Upper lobe of right lung (tissue), 1 donor: ENCODE measurements at regions not wholly inside any gene's neighbourhood (a gene's known extent, or its start where the extent isn't known, plus 50 kb on each side); places are given as distances from the start of the nearest gene placed in this dataset.

Source experiments
- ATAC-seq: fragments of 200-7000 bp; cut with Tn5 transposase; one replicate; pipeline ENCODE4 v1.9.1; 2020; ENCODE audit warnings: mild to moderate bottlenecking, moderate library complexity
- DNase-seq: peaks from one replicate; pipeline ENCODE4 v3.0.0-alpha.2; 2020
- H3K27ac ChIP-seq: fragments of 200-600 bp; one replicate; pipeline ENCODE4 v1.8.0; 2022
- H3K27me3 ChIP-seq: fragments of 200-600 bp; one replicate; pipeline ENCODE4 v1.8.0; 2022; ENCODE audit warnings: mild to moderate bottlenecking
- H3K36me3 ChIP-seq: fragments of 200-600 bp; one replicate; pipeline ENCODE4 v1.8.0; 2022
- H3K4me1 ChIP-seq: fragments of 200-600 bp; one replicate; pipeline ENCODE4 v1.8.0; 2022
- H3K4me3 ChIP-seq: fragments of 200-600 bp; one replicate; pipeline ENCODE4 v1.8.0; 2022; ENCODE audit warnings: mild to moderate bottlenecking
- H3K9me3 ChIP-seq: fragments of 200-600 bp; one replicate; pipeline ENCODE4 v1.8.0; 2022
- intact Hi-C: fragments of 100-400 bp; cut with DNase I; formaldehyde crosslinking; loops from one replicate; pipeline ENCODE4 v1.11.0; 2022
- TF ChIP-seq, protein P1 (sequence below): fragments of 200-600 bp; IDR thresholded peaks from one replicate; pipeline ENCODE4 v1.8.0; 2022; ENCODE audit warnings: antibody characterized with exemption
- donor health status: DM: no; HTN: yes; CAD: no; lungs with severe emphysema.

DNA sequence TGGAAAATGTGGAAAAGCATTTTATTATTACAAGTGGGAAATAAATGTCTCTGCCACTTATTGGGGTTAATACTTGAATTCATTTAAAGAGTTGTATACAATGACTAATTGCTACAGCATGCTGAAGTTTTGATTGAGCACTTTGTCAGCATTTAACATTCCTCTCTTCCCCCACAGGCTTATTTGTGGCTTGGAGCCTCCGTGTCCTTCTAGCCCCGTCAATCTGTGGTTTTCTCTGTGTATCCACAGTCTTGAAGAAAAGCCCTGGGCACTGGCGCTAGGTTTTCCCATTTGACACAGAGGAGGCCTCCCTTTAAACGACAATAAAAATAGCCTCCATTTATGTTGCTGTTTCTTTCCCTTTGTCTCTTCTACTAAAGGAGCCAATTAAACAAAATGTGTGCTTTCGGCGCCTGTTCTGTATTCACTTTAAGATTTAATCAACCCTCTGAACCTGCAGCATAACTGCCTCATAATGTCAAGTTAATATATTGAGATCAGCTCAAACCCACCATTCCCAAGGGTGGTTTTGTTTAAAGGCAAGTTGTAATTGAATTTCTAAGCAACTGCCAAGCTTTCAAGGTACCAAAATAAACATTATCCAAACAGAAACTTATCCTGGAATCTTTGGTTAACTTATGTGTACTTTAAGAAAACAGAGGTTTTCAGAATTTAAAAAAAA is 92.9 kb upstream of the ADRA1D start:
- DNase-seq (no peak), ATAC-seq (no peak)
- Histone ChIP-seq H3K4me3 (no peak overlapping the region), H3K27ac (no peak overlapping the region), H3K27me3 (no peaks in the 10 kb centered on the region), H3K9me3 (no peaks in the 10 kb centered on the region), H3K4me1 (no peaks in the 10 kb centered on the region), H3K36me3 (no peaks in the 10 kb centered on the region)
- intact Hi-C loops, result no loop called here
- TF ChIP-seq, protein P1, sequence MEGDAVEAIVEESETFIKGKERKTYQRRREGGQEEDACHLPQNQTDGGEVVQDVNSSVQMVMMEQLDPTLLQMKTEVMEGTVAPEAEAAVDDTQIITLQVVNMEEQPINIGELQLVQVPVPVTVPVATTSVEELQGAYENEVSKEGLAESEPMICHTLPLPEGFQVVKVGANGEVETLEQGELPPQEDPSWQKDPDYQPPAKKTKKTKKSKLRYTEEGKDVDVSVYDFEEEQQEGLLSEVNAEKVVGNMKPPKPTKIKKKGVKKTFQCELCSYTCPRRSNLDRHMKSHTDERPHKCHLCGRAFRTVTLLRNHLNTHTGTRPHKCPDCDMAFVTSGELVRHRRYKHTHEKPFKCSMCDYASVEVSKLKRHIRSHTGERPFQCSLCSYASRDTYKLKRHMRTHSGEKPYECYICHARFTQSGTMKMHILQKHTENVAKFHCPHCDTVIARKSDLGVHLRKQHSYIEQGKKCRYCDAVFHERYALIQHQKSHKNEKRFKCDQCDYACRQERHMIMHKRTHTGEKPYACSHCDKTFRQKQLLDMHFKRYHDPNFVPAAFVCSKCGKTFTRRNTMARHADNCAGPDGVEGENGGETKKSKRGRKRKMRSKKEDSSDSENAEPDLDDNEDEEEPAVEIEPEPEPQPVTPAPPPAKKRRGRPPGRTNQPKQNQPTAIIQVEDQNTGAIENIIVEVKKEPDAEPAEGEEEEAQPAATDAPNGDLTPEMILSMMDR, result no peak

DNA sequence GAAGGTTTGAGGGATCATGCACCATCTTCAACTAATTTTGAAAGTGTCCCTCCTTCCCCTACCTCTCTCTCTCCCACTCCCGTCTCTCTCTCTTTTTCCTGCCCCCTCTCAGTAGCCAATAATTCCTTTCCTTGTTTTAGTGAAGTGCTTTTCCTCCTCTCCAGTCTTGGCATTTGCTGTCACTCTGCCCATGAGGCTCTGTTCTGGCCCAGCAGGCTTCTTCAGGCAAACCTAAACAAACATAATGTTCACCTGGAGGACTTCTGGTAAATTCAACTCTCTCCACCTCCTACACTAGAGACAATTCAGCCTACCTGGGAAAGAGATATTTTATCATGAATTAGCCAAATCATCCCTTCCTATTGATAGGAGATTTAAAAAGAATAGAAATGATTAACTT is 86.6 kb upstream of the ADRA1D start:
- intact Hi-C loops, result no loop called here
- TF ChIP-seq, protein P1, result no peak
- ATAC-seq, result peak; percentile 55
- no peak overlapping the region for H3K27ac ChIP-seq
- no peak overlapping the region for H3K4me3 ChIP-seq
- no peaks in the 10 kb centered on the region for H3K36me3 ChIP-seq
- no peaks in the 10 kb centered on the region for H3K27me3 ChIP-seq
- DNase-seq, result no peak
- no peaks in the 10 kb centered on the region for H3K9me3 ChIP-seq
- H3K4me1 ChIP-seq, result no peaks in the 10 kb centered on the region

DNA sequence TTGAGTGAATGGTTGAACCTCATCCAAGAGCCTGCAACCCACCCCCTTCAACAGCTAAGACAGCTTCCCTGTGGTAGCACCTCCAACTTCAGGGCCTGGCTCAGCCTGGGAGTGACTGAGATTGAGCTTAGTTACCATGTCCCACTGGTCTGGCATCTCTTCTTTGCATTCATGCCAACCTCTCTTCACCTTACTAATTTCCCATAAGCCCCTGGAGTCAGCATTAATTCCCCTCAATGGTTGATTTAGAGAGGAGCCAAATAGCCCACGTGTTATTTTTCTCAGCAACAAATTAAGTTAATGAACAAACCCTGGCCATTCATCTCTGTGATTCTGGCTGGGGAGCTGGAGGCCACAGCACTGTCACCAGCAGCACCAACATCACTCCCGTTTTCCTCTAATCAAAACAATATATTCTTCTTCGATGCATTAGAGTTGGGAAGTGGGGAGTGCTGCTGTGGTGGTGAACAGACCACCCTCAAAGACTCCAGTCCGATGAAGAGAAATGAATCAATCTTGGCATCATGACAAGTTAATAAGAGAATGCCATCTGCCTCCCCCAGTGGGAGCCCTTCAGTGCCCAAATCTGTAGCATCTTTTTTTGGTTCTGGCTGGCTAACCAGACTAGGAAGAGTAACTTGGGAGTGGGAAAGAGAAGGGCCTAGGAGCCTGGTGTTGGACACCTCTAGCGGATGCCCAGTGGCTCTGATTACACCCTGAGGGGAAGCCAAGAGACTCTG is 83.2 kb upstream of the ADRA1D start:
- Histone ChIP-seq H3K4me3 (no peak overlapping the region), H3K4me1 (no peaks in the 10 kb centered on the region), H3K27ac (no peak overlapping the region), H3K36me3 (no peaks in the 10 kb centered on the region), H3K27me3 (no peaks in the 10 kb centered on the region), H3K9me3 (no peaks in the 10 kb centered on the region)
- intact Hi-C loops, result no loop called here
- TF ChIP-seq, protein P1, result no peak
- DNase-seq (no peak), ATAC-seq (no peak)

DNA sequence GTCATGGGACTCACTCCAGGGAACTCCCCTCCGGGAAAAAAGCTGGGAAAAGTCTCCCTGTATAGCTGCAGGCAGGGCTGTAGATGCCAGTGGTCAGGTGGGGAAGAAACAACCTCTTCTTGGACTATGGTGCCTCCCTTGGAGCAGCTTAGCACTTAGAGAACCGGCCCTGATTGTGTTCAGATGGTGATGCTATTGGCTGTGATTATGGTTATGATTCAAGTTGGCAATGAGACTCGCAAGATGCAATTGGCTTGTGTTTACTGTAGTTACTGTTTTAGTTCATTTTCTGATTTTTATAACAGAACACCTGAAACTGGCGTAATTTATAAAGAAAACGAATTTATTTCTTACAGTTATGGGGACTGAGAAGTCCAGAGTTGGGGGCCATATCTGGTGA is 80.9 kb upstream of the ADRA1D start:
- TF ChIP-seq, protein P1, result no peak
- Histone ChIP-seq H3K4me3 (no peak overlapping the region), H3K27me3 (no peaks in the 10 kb centered on the region), H3K4me1 (no peaks in the 10 kb centered on the region), H3K27ac (no peak overlapping the region), H3K36me3 (no peaks in the 10 kb centered on the region), H3K9me3 (no peaks in the 10 kb centered on the region)
- no peak for ATAC-seq
- no peak for DNase-seq
- intact Hi-C loops, result no loop called here

DNA sequence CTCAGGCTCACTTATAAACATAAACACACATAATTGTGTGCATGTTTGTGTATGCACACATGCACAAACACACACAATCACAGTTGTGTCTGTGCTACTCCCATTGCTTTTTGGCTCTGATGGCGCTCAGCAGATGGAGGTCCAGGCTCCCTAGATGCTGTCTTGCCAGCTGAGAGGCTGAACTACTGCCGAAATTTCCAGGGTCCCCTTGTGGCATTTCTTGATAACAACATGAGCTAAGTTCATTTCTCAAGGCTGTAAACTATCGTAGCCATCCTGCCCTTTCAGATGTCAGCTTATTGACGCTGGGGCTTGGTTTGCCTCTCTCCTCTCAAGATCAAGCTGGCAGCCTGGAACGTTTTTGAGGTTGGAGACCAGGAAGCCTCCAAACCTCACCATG is 80.1 kb upstream of the ADRA1D start:
- H3K27ac ChIP-seq, result no peak overlapping the region

More for the DNA sequence above, 80.1 kb upstream of the ADRA1D start:
- H3K4me3 ChIP-seq, result no peak overlapping the region
- DNase-seq (no peak), ATAC-seq (no peak)
- no peaks in the 10 kb centered on the region for H3K4me1 ChIP-seq
- TF ChIP-seq, protein P1, result no peak
- H3K9me3 ChIP-seq, result no peaks in the 10 kb centered on the region
- no peaks in the 10 kb centered on the region for H3K36me3 ChIP-seq
- intact Hi-C loops, result no loop called here
- no peaks in the 10 kb centered on the region for H3K27me3 ChIP-seq
